ENCODE measurements at regions not wholly inside any gene's neighbourhood (a gene's known extent, or its start where the extent isn't known, plus 50 kb on each side); places are given as distances from the start of the nearest gene placed in this dataset.

DNA sequence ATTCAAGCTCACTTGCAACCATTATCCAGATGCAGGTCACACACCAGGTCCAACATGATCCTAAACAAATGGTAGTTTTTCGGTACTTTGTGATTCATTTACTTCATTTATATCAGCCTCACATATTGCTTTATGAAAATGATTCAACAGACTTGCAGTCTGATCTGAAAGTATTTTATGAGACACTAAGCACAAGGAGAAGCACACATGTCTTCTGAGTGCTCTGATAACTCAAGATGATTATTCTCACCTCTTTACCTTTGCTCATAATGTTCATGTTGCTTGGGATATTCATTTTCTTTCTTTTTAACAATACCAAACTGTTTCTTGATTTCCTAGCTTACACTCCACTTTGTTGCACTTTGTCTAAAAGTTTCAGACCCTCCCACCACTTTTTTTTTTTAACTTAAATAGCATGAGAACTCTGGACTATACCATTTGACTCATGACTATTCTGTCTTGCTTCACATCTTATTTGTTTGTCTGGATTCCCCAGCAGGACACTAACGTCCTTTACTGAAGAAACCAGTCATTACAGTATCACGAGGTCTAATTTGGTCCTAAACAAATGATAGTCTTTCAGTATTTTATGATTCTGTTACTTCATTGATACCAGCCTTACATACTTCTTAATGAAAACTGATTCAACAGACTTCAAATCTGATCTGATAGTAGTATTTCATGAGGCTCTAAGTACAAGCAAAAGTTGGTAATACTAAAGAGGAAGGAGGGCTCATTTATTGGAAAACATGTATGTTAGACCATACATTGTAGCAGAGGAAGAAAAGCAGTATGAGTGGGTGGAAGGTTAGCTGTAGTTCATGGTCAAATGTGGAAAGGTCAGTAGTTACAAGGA is 171.8 kb upstream of the AHR start:
- ATAC-seq = peak; percentile 92
- H3K36me3 Mint-ChIP-seq = no peaks in the 10 kb centered on the region
- H3K9me3 Mint-ChIP-seq = no peaks in the 10 kb centered on the region
- H3K27ac Mint-ChIP-seq = peak overlapping the region; percentile 86
- no peaks in the 10 kb centered on the region for H3K27me3 Mint-ChIP-seq
- peak overlapping the region; percentile 6 for H3K4me3 Mint-ChIP-seq
- peaks cover 45% of the 10 kb centered on the region for H3K4me1 Mint-ChIP-seq

DNA sequence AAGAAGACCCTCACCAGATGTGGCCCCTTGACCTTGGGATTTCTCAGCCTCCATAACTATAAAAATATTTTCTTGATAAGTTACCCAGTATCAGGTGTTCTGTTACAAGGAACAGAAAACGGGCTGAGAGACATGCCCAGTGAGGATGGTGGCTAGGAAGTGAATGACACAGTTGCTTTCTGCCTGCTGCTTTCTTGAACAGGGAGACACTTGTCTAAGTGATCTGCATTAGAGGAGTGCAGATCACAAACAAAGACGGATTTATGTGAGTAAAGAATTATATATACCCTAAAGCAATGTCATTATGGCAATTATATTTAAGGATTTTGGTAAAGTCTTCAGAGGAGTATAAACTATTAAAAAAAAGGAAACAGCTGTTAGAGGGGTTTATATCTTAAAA is 169.2 kb upstream of the AHR start:
- no peak overlapping the region for H3K4me3 Mint-ChIP-seq
- H3K9me3 Mint-ChIP-seq = no peaks in the 10 kb centered on the region
- H3K36me3 Mint-ChIP-seq = no peaks in the 10 kb centered on the region
- H3K27me3 Mint-ChIP-seq = no peaks in the 10 kb centered on the region
- H3K27ac Mint-ChIP-seq = no peak overlapping the region
- no peak for ATAC-seq
- H3K4me1 Mint-ChIP-seq = peaks cover 39% of the 10 kb centered on the region

DNA sequence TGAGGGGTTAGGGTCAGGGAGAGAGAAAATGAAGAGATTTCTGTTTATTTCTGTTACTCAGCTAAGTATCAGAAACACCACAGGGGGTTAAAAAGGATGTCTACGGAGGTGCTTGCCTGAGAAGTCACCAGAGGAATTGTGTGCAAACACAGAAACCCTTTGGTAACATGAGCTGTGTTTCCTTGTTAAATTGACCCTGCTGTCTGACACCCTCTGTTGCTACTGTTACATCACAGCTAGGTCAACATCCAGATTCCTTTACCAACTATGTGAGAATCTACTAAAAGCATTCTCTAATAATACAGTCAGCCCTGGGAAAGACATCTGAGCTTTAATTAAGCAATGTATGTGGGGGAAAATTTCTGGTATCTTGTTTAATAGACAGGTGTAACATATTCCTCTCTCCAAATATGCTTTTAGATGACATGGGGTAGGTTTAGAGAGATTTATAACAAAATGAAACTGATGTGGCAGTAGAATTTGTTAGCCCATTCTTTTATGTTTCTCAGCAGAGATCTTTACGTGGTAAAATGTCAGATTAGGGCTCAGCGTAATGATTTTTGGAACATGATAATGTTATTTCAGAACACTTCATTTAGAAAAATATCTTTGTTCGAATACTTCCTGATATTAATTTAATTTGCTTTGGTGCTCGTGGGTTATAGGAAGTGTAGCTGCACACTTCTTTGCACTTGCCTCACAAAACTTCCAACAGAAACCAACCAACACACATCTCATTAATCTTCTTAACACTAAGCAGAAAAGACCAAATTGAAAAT is 168.0 kb upstream of the AHR start:
- Mint-ChIP-seq H3K27ac (no peak overlapping the region), H3K27me3 (no peaks in the 10 kb centered on the region), H3K9me3 (no peaks in the 10 kb centered on the region), H3K36me3 (no peaks in the 10 kb centered on the region), H3K4me3 (no peak overlapping the region), H3K4me1 (peaks cover 50% of the 10 kb centered on the region)
- no peak for ATAC-seq

DNA sequence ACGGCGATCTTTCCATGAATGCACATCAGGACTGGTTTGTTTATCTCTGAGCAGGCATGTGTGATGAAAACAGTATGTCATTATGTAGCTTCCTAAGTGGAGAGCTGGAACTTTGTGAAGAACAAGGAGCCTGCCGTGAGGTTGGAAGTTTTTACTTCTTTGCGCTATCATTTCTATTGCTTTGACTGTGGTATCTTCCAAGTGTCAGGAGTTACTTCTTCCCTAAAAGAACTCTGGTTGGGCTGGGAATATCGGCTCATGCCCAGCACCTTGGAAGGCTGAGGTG is 167.4 kb upstream of the AHR start:
- Mint-ChIP-seq H3K4me1 (peaks cover 45% of the 10 kb centered on the region), H3K9me3 (no peaks in the 10 kb centered on the region), H3K27ac (no peak overlapping the region), H3K4me3 (no peak overlapping the region), H3K36me3 (no peaks in the 10 kb centered on the region), H3K27me3 (no peaks in the 10 kb centered on the region)
- ATAC-seq = no peak

DNA sequence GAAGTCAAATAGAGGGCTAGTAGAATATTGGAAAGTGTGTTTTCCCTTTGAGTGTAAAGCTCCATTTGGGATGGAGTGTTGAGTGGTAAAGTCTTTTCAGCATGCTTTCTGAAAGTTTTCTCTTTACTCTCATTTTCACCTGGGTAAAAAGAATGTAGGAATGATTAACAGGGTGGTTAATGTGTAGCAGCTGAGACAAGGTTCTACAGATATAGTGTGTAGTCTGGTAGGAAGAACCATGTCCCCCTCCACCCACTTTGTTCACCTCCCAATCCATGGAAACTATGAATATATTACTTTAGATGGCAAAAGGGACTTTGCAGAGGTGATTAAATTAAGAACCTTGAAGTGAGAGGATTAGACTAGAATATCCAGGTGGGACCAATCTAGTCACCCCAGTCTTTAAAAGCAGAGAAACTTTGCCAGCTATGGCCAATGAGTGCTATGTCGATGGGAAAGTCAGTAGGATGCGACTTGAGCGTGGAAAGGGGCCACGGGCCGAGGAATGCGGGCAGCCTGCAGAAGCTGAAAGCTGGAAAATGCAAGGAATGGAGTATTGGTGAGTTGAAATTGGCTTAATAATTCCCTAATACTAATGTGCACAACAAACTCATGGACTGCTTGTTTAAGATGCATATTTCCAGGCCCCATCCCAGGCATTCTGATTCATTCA is 166.3 kb upstream of the AHR start:
- no peaks in the 10 kb centered on the region for H3K27me3 Mint-ChIP-seq
- ATAC-seq = no peak
- H3K36me3 Mint-ChIP-seq = no peaks in the 10 kb centered on the region
- no peak overlapping the region for H3K4me3 Mint-ChIP-seq
- peaks cover 34% of the 10 kb centered on the region for H3K4me1 Mint-ChIP-seq
- no peaks in the 10 kb centered on the region for H3K9me3 Mint-ChIP-seq
- H3K27ac Mint-ChIP-seq = no peak overlapping the region

DNA sequence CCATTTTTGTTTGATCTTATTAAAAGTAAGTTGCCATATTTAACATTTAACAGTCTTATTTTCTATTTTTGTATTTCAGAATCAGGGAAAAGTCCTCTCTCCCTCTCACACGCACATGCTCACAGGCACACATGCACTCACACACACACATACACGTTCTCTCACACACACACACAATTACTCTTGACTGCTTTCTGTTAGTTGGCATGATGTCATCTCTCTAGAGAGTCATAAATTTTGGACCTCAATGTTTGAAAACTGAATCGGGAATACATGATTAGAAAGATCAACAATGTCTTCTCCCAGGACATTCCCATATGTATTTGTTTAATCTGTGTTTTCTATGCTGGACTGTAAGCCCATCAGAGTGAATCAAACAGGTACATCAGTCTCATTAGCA is 165.7 kb upstream of the AHR start:
- no peak for ATAC-seq
- Mint-ChIP-seq H3K4me1 (peaks cover 28% of the 10 kb centered on the region), H3K36me3 (no peaks in the 10 kb centered on the region), H3K9me3 (no peaks in the 10 kb centered on the region), H3K27me3 (no peaks in the 10 kb centered on the region), H3K27ac (no peak overlapping the region), H3K4me3 (no peak overlapping the region)

DNA sequence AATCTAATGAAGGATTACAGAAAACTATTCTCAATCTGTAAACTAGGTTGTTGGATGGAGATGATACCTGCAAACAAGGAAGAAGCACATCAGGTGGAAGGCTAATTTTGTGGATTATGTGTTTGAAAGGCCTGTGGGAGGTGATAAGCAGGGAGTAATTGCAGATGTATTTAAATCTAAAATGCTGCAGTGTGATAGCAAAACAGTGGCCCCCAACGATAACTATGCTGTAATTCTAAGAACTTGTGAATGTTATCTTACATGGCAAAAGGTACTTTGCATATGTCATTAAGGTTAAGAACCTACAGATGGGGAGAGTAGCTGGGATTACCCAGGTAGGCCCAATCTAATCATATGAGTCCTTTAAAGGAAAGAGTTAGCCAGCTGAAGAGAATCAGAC is 164.5 kb upstream of the AHR start:
- Mint-ChIP-seq H3K36me3 (no peaks in the 10 kb centered on the region), H3K27ac (no peak overlapping the region), H3K9me3 (no peaks in the 10 kb centered on the region), H3K4me3 (no peak overlapping the region), H3K27me3 (no peaks in the 10 kb centered on the region), H3K4me1 (peaks cover 24% of the 10 kb centered on the region)
- ATAC-seq = no peak

DNA sequence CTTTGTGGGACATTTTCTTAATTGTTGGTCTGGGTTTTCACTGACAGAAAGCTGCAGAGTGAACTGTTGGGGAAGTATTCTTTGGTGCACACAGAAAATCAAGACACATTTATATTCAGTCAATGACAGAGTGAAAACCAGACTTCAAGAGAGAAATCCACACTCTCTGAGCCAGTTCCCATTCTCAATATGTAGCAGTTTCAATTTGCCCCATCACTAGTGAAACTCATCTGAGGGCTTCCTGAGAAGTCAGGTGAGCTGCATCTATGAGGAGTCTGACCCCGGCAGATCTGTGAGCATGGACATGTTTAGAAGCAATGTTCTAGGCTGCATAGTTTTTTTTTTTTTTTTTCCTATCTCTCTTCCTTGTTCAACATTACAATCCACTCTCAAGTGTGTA is 163.7 kb upstream of the AHR start:
- peaks cover 30% of the 10 kb centered on the region for H3K4me1 Mint-ChIP-seq
- no peaks in the 10 kb centered on the region for H3K36me3 Mint-ChIP-seq
- H3K9me3 Mint-ChIP-seq = no peaks in the 10 kb centered on the region
- H3K27ac Mint-ChIP-seq = no peak overlapping the region
- H3K27me3 Mint-ChIP-seq = no peaks in the 10 kb centered on the region
- peak; percentile 94 for ATAC-seq
- H3K4me3 Mint-ChIP-seq = no peak overlapping the region

DNA sequence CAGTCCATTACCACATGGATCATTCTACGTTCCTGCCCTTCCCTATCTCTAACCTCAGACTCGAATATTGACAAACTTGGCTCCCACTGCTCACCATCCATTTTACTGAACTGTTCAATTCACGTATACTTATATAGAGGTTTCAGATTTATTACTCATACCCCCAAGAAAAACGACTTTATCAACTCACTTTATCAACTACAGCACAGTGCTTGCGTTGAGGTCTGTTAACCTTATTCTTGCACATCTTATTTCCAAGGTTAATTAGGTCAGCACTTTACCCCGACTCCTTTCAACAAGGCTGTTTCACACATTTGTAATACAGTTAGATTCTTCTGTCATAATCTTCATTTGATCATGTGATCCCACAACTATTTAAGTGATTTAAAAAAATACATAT is 162.3 kb upstream of the AHR start:
- Mint-ChIP-seq H3K27me3 (no peaks in the 10 kb centered on the region), H3K36me3 (no peaks in the 10 kb centered on the region), H3K4me1 (peaks cover 21% of the 10 kb centered on the region), H3K9me3 (no peaks in the 10 kb centered on the region), H3K4me3 (no peak overlapping the region), H3K27ac (no peak overlapping the region)
- no peak for ATAC-seq

DNA sequence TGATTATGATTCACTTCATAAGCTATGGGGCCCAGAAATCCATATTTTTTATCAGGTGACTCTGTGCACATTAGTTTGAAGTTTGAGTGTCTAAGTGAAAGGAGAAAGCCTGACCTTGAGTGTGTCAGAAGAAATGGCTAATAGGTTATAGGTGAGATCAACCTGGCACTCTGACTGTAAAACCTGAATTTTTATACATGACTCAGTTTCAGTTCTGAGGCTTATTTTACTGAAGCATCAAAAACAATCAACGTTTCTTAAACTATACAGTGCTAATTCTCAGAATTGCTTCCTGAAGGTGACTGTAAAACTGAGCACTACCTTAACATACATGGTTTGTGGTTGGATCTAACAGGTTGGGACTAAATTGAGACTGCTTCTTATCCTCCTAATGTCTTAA is 159.4 kb upstream of the AHR start:
- H3K36me3 Mint-ChIP-seq = no peaks in the 10 kb centered on the region

DNA sequence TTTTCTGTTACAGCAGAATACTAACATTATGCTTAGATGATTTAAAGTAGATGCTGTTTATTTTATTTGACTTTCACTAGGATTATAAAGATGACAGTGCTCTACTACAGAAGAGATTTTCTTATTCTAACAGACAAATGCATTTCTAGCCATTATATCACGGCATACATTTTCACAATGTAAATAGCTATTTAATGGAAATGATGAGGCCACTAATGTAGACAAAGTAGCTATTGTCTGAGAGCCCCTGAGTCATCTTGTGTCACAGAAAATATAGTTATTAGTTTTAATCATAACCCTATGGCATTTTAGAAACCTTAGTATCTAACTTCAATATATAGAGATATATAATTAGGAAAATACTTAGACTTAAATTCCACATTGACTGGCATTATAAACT is 158.0 kb upstream of the AHR start:
- H3K9me3 Mint-ChIP-seq = no peaks in the 10 kb centered on the region
- H3K36me3 Mint-ChIP-seq = no peaks in the 10 kb centered on the region
- no peak overlapping the region for H3K27ac Mint-ChIP-seq
- no peak for ATAC-seq
- no peaks in the 10 kb centered on the region for H3K27me3 Mint-ChIP-seq
- H3K4me3 Mint-ChIP-seq = no peak overlapping the region
- H3K4me1 Mint-ChIP-seq = peaks cover 27% of the 10 kb centered on the region

More for the DNA sequence above, 159.4 kb upstream of the AHR start:
- Mint-ChIP-seq H3K4me1 (peaks cover 34% of the 10 kb centered on the region), H3K27me3 (no peaks in the 10 kb centered on the region), H3K27ac (peak overlapping the region; percentile 14), H3K4me3 (no peak overlapping the region), H3K9me3 (no peaks in the 10 kb centered on the region)
- ATAC-seq = no peak

DNA sequence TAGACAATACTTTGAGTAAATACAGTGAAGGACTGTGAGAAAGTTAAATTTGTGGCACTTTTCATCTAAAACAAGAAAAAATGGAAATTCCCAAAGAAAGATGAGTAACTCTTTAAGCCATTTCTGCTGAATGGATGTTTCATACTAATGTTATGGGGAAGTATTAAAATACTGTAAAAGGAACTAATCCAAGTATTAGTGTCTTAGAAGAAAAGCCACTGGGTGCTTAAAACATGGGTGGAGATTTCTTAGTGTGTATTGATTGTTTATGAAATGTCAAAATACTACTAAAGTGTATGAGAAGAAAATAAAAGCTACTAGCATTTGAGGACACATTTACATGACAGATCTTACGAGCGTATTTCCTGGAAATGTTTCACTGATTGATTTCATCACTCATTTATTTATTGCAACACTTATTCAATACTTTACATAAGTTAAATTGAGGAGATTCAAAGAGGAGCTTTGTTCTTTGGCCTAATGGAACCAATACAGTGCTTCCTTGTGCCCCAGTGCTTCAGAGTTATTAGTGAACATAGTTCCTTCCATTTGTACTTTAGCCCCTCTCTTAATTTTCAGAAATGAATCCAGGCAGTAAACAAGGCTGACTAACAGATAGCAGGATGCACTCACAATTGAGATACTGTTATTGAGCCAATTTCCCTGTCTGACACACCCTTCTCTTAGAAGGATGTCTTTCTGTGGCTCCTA is 155.5 kb upstream of the AHR start:
- Mint-ChIP-seq H3K27ac (peak overlapping the region; percentile 71), H3K4me1 (peaks cover 27% of the 10 kb centered on the region), H3K27me3 (no peaks in the 10 kb centered on the region), H3K36me3 (no peaks in the 10 kb centered on the region), H3K9me3 (no peaks in the 10 kb centered on the region), H3K4me3 (peak overlapping the region; percentile 17)
- no peak for ATAC-seq

DNA sequence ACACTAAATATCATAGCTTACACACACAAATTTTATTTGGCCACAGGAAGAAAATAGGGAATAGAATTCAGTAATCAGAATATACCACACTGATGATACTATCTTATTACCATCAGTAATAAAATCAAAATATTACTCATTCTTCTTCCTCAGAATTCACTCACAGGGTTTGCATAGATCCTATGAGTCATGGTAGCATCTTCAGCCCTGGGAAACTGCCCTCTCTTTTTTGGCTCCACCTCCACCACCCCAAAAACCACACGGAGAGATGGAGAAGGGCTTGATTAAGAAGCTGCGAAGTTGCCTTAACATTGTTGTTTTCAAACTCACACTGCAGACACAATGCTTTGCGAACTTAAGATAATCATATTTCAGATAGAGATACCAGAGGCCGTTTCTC is 154.1 kb upstream of the AHR start:
- H3K4me3 Mint-ChIP-seq = no peak overlapping the region
- no peak overlapping the region for H3K27ac Mint-ChIP-seq

DNA sequence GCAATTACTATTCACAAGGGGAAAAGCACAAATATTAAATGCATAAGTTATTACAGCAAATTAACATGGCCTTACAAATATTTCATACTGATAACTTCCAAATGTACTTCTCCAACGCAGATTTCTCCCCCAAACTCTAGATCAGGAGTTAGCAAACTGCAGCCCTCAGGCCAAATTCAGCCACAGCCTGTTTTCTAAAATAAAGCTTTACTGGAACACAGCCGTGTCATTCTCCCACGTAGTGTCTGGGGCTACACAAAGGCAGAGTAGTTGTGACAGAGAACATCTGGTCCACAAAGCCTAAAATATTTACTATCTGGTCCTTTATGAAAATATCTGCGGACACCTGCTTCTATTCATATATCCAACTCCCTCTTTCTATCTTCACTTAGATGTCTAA is 151.8 kb upstream of the AHR start:
- Mint-ChIP-seq H3K27me3 (no peaks in the 10 kb centered on the region), H3K27ac (no peak overlapping the region), H3K4me3 (no peak overlapping the region), H3K4me1 (peaks cover 41% of the 10 kb centered on the region), H3K9me3 (no peaks in the 10 kb centered on the region), H3K36me3 (no peaks in the 10 kb centered on the region)
- ATAC-seq = no peak

More for the DNA sequence above, 154.1 kb upstream of the AHR start:
- Mint-ChIP-seq H3K9me3 (no peaks in the 10 kb centered on the region), H3K27me3 (no peaks in the 10 kb centered on the region), H3K4me1 (peaks cover 27% of the 10 kb centered on the region), H3K36me3 (no peaks in the 10 kb centered on the region)
- ATAC-seq = no peak

DNA sequence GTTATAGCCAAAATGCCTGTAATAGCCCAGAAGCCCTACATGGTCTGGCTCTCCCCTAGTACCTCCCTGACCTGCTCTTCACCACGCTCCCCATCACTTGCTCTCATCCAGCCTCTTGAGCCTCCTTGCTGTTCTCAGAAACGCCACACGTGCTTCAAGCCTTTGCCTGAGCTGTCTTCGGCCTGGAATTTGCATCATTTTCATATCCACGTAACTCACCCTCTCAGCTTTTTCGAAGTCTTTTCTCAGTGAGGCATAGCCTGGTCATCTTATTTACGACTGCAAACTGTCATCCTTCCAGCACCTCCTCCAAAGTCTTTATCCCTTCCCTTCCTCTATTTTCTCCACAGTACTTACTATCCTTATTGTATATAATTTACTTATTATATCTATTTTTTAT is 151.0 kb upstream of the AHR start:
- peaks cover 46% of the 10 kb centered on the region for H3K4me1 Mint-ChIP-seq
- H3K36me3 Mint-ChIP-seq = no peaks in the 10 kb centered on the region
- H3K4me3 Mint-ChIP-seq = no peak overlapping the region
- H3K27ac Mint-ChIP-seq = no peak overlapping the region
- H3K27me3 Mint-ChIP-seq = no peaks in the 10 kb centered on the region
- H3K9me3 Mint-ChIP-seq = no peaks in the 10 kb centered on the region
- no peak for ATAC-seq

Data from stimulated activated memory B cell treated with anti-CD40 and anti-IgM and Interleukin-4, amounts not matched to agents 10 μg/mL and 1 μg/mL and 100 μg/mL, for 72 hours (primary cell).